H1 (cell line): ENCODE measurements at regions not wholly inside any gene's neighbourhood (a gene's known extent, or its start where the extent isn't known, plus 50 kb on each side); places are given as distances from the start of the nearest gene placed in this dataset.

ENCODE experiments used
- CEBPB ChIP-seq: IDR thresholded peaks from 2 replicates; pipeline ENCODE4 v1.6.1; 2012; ENCODE audit warnings: low read depth, low read length
- CREB1 ChIP-seq: IDR thresholded peaks from 2 replicates; pipeline ENCODE4 v1.6.1; 2012; ENCODE audit warnings: inconsistent platforms
- SP1 ChIP-seq: IDR thresholded peaks from 2 replicates; pipeline ENCODE4 v1.6.1; 2011; ENCODE audit warnings: low read depth, low read length
- TF ChIP-seq, protein P1 (sequence below), 3 experiments: IDR thresholded peaks; 1 replicate in 2 of 3; 2 replicates in 1 of 3; pipeline versions ENCODE4 v1.5.1 to v1.6.1; 2011; ENCODE audit warnings: low read length in 3 of 3, mild to moderate bottlenecking in 3 of 3, inconsistent platforms in 2 of 3, low read depth in 1 of 3, moderate library complexity in 1 of 3; ENCODE audit not compliant: insufficient read depth in 1 of 3; ENCODE audit errors: control extremely low read depth in 1 of 3

- TF ChIP-seq, protein P1, sequence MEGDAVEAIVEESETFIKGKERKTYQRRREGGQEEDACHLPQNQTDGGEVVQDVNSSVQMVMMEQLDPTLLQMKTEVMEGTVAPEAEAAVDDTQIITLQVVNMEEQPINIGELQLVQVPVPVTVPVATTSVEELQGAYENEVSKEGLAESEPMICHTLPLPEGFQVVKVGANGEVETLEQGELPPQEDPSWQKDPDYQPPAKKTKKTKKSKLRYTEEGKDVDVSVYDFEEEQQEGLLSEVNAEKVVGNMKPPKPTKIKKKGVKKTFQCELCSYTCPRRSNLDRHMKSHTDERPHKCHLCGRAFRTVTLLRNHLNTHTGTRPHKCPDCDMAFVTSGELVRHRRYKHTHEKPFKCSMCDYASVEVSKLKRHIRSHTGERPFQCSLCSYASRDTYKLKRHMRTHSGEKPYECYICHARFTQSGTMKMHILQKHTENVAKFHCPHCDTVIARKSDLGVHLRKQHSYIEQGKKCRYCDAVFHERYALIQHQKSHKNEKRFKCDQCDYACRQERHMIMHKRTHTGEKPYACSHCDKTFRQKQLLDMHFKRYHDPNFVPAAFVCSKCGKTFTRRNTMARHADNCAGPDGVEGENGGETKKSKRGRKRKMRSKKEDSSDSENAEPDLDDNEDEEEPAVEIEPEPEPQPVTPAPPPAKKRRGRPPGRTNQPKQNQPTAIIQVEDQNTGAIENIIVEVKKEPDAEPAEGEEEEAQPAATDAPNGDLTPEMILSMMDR (IDR thresholded peaks at IDR 0.05; ENCODE audit: control extremely low read depth in 1 of 3, insufficient read depth in 1 of 3, low read depth in 1 of 3, low read length in 3 of 3), result no peak
- TF ChIP-seq CEBPB, result no peak
- no peak for TF ChIP-seq CREB1
- TF ChIP-seq SP1, result no peak
These were observed 451.2 kb upstream of the DCN start for GRCh38 chr12:91633734-91634357.
